Caco-2 (cell line): ENCODE measurements at regions not wholly inside any gene's neighbourhood (a gene's known extent, or its start where the extent isn't known, plus 50 kb on each side); places are given as distances from the start of the nearest gene placed in this dataset.

ENCODE experiments used
- BruUV-seq: library from RNA; stranded (reverse); fragments of 400-500 nt; replicated peaks from 2 replicates; lab custom pipeline; 2021; lab: Mats Ljungman, UMichigan
- CTCF ChIA-PET: fragments of 300-600 bp; sonication (Branson Sonifier 250); formaldehyde crosslinking; loops from one replicate; lab custom pipeline; 2022; ENCODE audit warnings: antibody characterized with exemption; lab: Charles Lee
- POLR2A ChIA-PET: fragments of 300-600 bp; sonication (Branson Sonifier 250); formaldehyde crosslinking; loops from one replicate; lab custom pipeline; 2022; ENCODE audit warnings: antibody characterized with exemption; lab: Charles Lee
- DNase-seq, 2 experiments: peaks; one replicate each; pipeline versions ENCODE4 v3.0.0 to v3.0.0-alpha.2; 2020 to 2022
- H3K27me3 ChIP-seq: replicated peaks from 2 replicates; pipeline ENCODE4 v1.6.0; 2011; ENCODE audit warnings: low read length; ENCODE audit not compliant: control insufficient read depth, insufficient read depth
- H3K36me3 ChIP-seq: 2 replicates; pipeline ENCODE4 v1.5.1; 2011; ENCODE audit warnings: low read length; ENCODE audit not compliant: control insufficient read depth, insufficient read depth
- H3K4me1 ChIP-seq: fragments of 250-450 bp; sonication (Bioruptor Pico); 2 replicates; pipeline ENCODE4 v1.5.1; 2020; ENCODE audit warnings: mild to moderate bottlenecking
- H3K4me3 ChIP-seq: 2 replicates; pipeline ENCODE4 v1.5.1; 2011; ENCODE audit warnings: low read depth, mild to moderate bottlenecking, control low read depth, low read length
- H3K9me3 ChIP-seq: fragments of 250-450 bp; sonication (Bioruptor Pico); 2 replicates; pipeline ENCODE4 v1.5.1; 2020; ENCODE audit warnings: mild to moderate bottlenecking, moderate library complexity
- H3K27ac Mint-ChIP-seq: one replicate; pipeline ENCODE4 v1.8.0; 2022; ENCODE audit warnings: mixed read lengths; ENCODE audit not compliant: unreplicated experiment
- H3K27me3 Mint-ChIP-seq: one replicate; pipeline ENCODE4 v1.8.0; 2022; ENCODE audit warnings: mixed read lengths; ENCODE audit not compliant: insufficient read depth, unreplicated experiment
- H3K36me3 Mint-ChIP-seq: one replicate; pipeline ENCODE4 v1.8.0; 2022; ENCODE audit warnings: mild to moderate bottlenecking, mixed read lengths; ENCODE audit not compliant: insufficient read depth, unreplicated experiment
- H3K4me1 Mint-ChIP-seq: one replicate; pipeline ENCODE4 v1.8.0; 2022; ENCODE audit warnings: low read depth, mixed read lengths; ENCODE audit not compliant: unreplicated experiment
- H3K4me3 Mint-ChIP-seq: one replicate; pipeline ENCODE4 v1.8.0; 2022; ENCODE audit warnings: mild to moderate bottlenecking, moderate library complexity, mixed read lengths; ENCODE audit not compliant: unreplicated experiment
- H3K9me3 Mint-ChIP-seq: one replicate; pipeline ENCODE4 v1.8.0; 2022; ENCODE audit warnings: mixed read lengths; ENCODE audit not compliant: unreplicated experiment
- intact Hi-C: fragments of 100-400 bp; cut with micrococcal nuclease; formaldehyde crosslinking; loops from one replicate; pipeline ENCODE4 v1.10.0; 2022; ENCODE audit not compliant: unreplicated experiment
- TF ChIP-seq, protein P1 (sequence below), 2 experiments: fragments of 200-600 bp in 1 of 2; IDR thresholded peaks; 1 replicate in 1 of 2; 2 replicates in 1 of 2; pipeline versions ENCODE4 v1.5.1 to v1.8.0; 2011 to 2022; ENCODE audit warnings: antibody characterized with exemption in 1 of 2, control low read depth in 1 of 2, inconsistent platforms in 1 of 2, low read depth in 1 of 2, low read length in 1 of 2, mild to moderate bottlenecking in 1 of 2, moderate library complexity in 1 of 2; ENCODE audit not compliant: insufficient read depth in 1 of 2, severe bottlenecking in 1 of 2, unreplicated experiment in 1 of 2

DNA sequence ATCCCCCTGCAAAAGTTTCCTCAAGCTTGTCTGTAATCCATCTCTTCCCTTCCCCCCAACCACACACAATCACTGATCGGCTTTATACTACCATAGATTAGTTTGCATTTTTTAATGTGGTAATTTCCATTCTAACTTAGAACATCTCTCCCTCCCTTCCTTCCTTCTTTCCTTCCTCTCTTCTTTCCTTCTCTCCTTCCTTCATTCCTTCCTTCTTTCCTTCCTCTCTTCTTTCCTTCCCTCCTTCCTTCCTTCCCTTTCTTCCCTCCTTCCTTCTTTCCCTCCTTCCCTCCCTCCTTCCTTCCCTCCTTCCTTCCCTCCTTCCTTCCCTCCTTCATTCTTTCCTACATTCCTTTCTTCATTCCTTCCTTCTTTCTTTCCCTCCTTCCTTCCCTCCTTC is 166.2 kb upstream of the MSX2 start:
- H3K4me1 ChIP-seq, result peaks cover 20% of the 10 kb centered on the region
- H3K36me3 ChIP-seq, result no peaks in the 10 kb centered on the region
- no peak overlapping the region for H3K4me3 ChIP-seq
- H3K27me3 Mint-ChIP-seq, result no peaks in the 10 kb centered on the region
- TF ChIP-seq, protein P1, sequence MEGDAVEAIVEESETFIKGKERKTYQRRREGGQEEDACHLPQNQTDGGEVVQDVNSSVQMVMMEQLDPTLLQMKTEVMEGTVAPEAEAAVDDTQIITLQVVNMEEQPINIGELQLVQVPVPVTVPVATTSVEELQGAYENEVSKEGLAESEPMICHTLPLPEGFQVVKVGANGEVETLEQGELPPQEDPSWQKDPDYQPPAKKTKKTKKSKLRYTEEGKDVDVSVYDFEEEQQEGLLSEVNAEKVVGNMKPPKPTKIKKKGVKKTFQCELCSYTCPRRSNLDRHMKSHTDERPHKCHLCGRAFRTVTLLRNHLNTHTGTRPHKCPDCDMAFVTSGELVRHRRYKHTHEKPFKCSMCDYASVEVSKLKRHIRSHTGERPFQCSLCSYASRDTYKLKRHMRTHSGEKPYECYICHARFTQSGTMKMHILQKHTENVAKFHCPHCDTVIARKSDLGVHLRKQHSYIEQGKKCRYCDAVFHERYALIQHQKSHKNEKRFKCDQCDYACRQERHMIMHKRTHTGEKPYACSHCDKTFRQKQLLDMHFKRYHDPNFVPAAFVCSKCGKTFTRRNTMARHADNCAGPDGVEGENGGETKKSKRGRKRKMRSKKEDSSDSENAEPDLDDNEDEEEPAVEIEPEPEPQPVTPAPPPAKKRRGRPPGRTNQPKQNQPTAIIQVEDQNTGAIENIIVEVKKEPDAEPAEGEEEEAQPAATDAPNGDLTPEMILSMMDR (IDR thresholded peaks at IDR 0.05; ENCODE audit: insufficient read depth in 1 of 2, low read depth in 1 of 2, low read length in 1 of 2, severe bottlenecking in 1 of 2, unreplicated experiment in 1 of 2), result no peak
- intact Hi-C loops, result loop anchor here (5.0 kb wide), 1 partner anchor 36 kb away; no protein-coding TSS in a partner anchor
- no peaks in the 10 kb centered on the region for H3K27me3 ChIP-seq
- no peaks in the 10 kb centered on the region for H3K9me3 ChIP-seq
- no peaks in the 10 kb centered on the region for H3K36me3 Mint-ChIP-seq
- H3K4me1 Mint-ChIP-seq, result peaks cover 7% of the 10 kb centered on the region
- H3K27ac Mint-ChIP-seq, result no peak overlapping the region
- ChIA-PET POLR2A (no interaction called here), CTCF (interaction anchor here (2.0 kb wide), 1 partner anchor 139 kb away, joined by 7 read pairs; no protein-coding TSS in a partner anchor)
- H3K4me3 Mint-ChIP-seq, result no peak overlapping the region
- H3K9me3 Mint-ChIP-seq, result peaks cover 12% of the 10 kb centered on the region
- BruUV-seq, result no TSS peak
- DNase-seq, result no peak

DNA sequence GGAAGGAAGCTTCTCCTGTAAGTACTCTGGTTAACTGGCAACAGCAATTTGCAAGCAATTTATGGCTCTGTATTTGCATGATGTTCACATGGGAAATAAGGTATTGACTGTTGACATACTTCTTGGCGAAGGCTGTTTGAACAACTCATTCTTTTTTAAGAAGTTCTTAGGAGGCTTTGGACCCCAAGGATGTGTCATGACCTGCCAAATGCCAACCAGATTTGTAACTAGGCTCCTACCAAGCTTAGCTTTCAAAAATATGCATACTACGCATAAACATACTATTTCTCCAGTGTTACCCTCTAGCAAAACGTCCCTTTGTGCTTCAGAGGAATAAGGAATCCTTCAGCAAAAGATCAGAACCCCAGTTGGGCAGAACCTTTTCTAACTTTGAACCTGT is 165.2 kb upstream of the MSX2 start:
- no peak overlapping the region for H3K4me3 ChIP-seq
- ChIA-PET CTCF (no interaction called here), POLR2A (no interaction called here)
- intact Hi-C loops, result loop anchor here (5.0 kb wide), 1 partner anchor 37 kb away; no protein-coding TSS in a partner anchor
- H3K4me1 ChIP-seq, result peaks cover 20% of the 10 kb centered on the region
- Mint-ChIP-seq H3K27me3 (no peaks in the 10 kb centered on the region), H3K36me3 (no peaks in the 10 kb centered on the region), H3K27ac (no peak overlapping the region), H3K4me1 (peaks cover 7% of the 10 kb centered on the region), H3K4me3 (no peak overlapping the region), H3K9me3 (peaks cover 12% of the 10 kb centered on the region)
- no peaks in the 10 kb centered on the region for H3K27me3 ChIP-seq
- no peaks in the 10 kb centered on the region for H3K36me3 ChIP-seq
- DNase-seq, result no peak
- TF ChIP-seq, protein P1 (IDR thresholded peaks at IDR 0.05; ENCODE audit: insufficient read depth in 1 of 2, low read depth in 1 of 2, low read length in 1 of 2, severe bottlenecking in 1 of 2, unreplicated experiment in 1 of 2), result no peak
- no peaks in the 10 kb centered on the region for H3K9me3 ChIP-seq
- BruUV-seq, result no TSS peak

DNA sequence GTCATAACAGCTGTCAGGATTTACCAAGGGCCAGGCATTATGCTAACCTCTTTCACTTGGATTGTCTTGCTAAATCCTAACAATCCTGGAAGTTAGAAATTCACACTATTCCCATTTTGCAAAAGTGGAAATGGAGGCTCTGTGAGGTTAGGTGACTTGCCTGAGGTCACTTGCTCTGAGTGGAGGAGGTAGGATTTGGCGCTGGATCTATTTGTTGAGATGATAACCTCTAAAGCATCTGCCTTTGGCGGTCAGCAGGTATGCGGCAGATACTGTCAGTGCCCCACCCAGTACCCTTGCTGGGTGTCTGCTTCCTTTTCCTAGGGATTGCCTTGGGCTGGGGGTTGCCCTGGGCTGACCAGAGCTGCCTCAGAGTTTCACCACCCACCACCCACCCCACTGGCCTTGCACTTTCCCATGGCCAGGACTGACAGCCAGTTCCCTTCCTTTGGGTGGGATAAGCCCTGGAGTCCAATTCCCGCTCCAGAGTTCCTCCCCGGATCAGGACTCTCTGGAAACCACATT is 164.8 kb upstream of the MSX2 start:
- Mint-ChIP-seq H3K4me1 (peaks cover 7% of the 10 kb centered on the region), H3K4me3 (no peak overlapping the region), H3K9me3 (peaks cover 12% of the 10 kb centered on the region), H3K27ac (no peak overlapping the region), H3K36me3 (no peaks in the 10 kb centered on the region), H3K27me3 (no peaks in the 10 kb centered on the region)
- no peaks in the 10 kb centered on the region for H3K9me3 ChIP-seq
- no TSS peak for BruUV-seq
- H3K4me1 ChIP-seq, result peaks cover 20% of the 10 kb centered on the region
- no peak overlapping the region for H3K4me3 ChIP-seq
- no peaks in the 10 kb centered on the region for H3K36me3 ChIP-seq
- ChIA-PET POLR2A (no interaction called here), CTCF (no interaction called here)
- DNase-seq, result peak in 1 of 2 experiments; percentile 60
- intact Hi-C loops, result loop anchor here (5.0 kb wide), 1 partner anchor 37 kb away; no protein-coding TSS in a partner anchor
- TF ChIP-seq, protein P1 (IDR thresholded peaks at IDR 0.05; ENCODE audit: insufficient read depth in 1 of 2, low read depth in 1 of 2, low read length in 1 of 2, severe bottlenecking in 1 of 2, unreplicated experiment in 1 of 2), result no peak
- H3K27me3 ChIP-seq, result no peaks in the 10 kb centered on the region
